Neural progenitor cell (in vitro differentiated cells): ENCODE measurements at regions not wholly inside any gene's neighbourhood (a gene's known extent, or its start where the extent isn't known, plus 50 kb on each side); places are given as distances from the start of the nearest gene placed in this dataset.

Source experiments
- DNase-seq: peaks from one replicate; pipeline ENCODE4 v3.0.0-alpha.2; 2016; ENCODE audit warnings: low spot score
- H2AFZ ChIP-seq: fragments of 200-600 bp; sonication (generic); replicated peaks from 2 replicates; pipeline ENCODE4 v1.6.1; 2016; ENCODE audit warnings: antibody characterized with exemption
- H3F3A ChIP-seq: fragments of 200-600 bp; sonication (generic); 2 replicates; pipeline ENCODE4 v1.6.1; 2016; ENCODE audit warnings: antibody characterized with exemption, low read depth
- H3K27ac ChIP-seq: fragments of 200-600 bp; sonication (generic); 2 replicates; pipeline ENCODE4 v1.5.1; 2016; ENCODE audit warnings: mild to moderate bottlenecking
- H3K27me3 ChIP-seq: fragments of 200-600 bp; sonication (generic); 2 replicates; pipeline ENCODE4 v1.6.1; 2016; ENCODE audit warnings: mild to moderate bottlenecking, moderate library complexity
- H3K36me3 ChIP-seq: fragments of 200-600 bp; sonication (generic); 2 replicates; pipeline ENCODE4 v1.5.1; 2016
- H3K4me1 ChIP-seq: fragments of 200-600 bp; sonication (generic); 2 replicates; pipeline ENCODE4 v1.6.1; 2016; ENCODE audit warnings: mixed run types
- H3K4me2 ChIP-seq: fragments of 200-600 bp; sonication (generic); 2 replicates; pipeline ENCODE4 v1.6.1; 2016
- H3K4me3 ChIP-seq: fragments of 200-600 bp; sonication (generic); 2 replicates; pipeline ENCODE4 v1.5.1; 2016
- H3K79me2 ChIP-seq: fragments of 200-600 bp; sonication (generic); 2 replicates; pipeline ENCODE4 v1.6.1; 2016; ENCODE audit warnings: low read depth
- H3K9ac ChIP-seq: fragments of 200-600 bp; sonication (generic); 2 replicates; pipeline ENCODE4 v1.6.1; 2016
- H3K9me3 ChIP-seq: fragments of 200-600 bp; sonication (generic); 2 replicates; pipeline ENCODE4 v1.5.1; 2016; ENCODE audit warnings: low read depth
- H4K20me1 ChIP-seq: fragments of 200-600 bp; sonication (generic); 2 replicates; pipeline ENCODE4 v1.6.1; 2016; ENCODE audit warnings: low read depth
- H3K27ac Mint-ChIP-seq: 3 replicates; pipeline ENCODE4 v1.8.0; 2021; ENCODE audit warnings: mixed read lengths
- H3K27me3 Mint-ChIP-seq: 2 replicates; pipeline ENCODE4 v1.8.0; 2022; ENCODE audit warnings: low read depth, mild to moderate bottlenecking, inconsistent platforms, moderate library complexity, mixed read lengths; ENCODE audit not compliant: insufficient read depth
- H3K36me3 Mint-ChIP-seq: 3 replicates; pipeline ENCODE4 v1.8.0; 2021; ENCODE audit warnings: mixed read lengths
- H3K4me1 Mint-ChIP-seq: 3 replicates; pipeline ENCODE4 v1.8.0; 2021; ENCODE audit warnings: mixed read lengths
- H3K4me3 Mint-ChIP-seq: 3 replicates; pipeline ENCODE4 v1.8.0; 2021; ENCODE audit warnings: mild to moderate bottlenecking, moderate library complexity, mixed read lengths
- H3K9me3 Mint-ChIP-seq: 3 replicates; pipeline ENCODE4 v1.8.0; 2020; ENCODE audit warnings: mixed read lengths
- EZH2 ChIP-seq: fragments of 200-600 bp; sonication (generic); IDR thresholded peaks from 2 replicates; pipeline ENCODE4 v1.6.1; 2017; ENCODE audit warnings: antibody characterized with exemption, mild to moderate bottlenecking, moderate library complexity
- EZH2phosphoT487 ChIP-seq: fragments of 200-600 bp; sonication (generic); IDR thresholded peaks from 2 replicates; pipeline ENCODE4 v1.6.1; 2017; ENCODE audit warnings: antibody characterized with exemption
- TF ChIP-seq, protein P1 (sequence below): fragments of 200-600 bp; sonication (generic); IDR thresholded peaks from 2 replicates; pipeline ENCODE4 v1.5.1; 2017; ENCODE audit warnings: antibody characterized with exemption, mild to moderate bottlenecking

GRCh38 chr9:36470643-36471290 lies 70.7 kb upstream of the RNF38 start:
- H3F3A ChIP-seq: peaks cover 4% of the 10 kb centered on the region
- Mint-ChIP-seq H3K27me3 (no peaks in the 10 kb centered on the region), H3K4me1 (peaks cover 2% of the 10 kb centered on the region), H3K36me3 (peaks cover 9% of the 10 kb centered on the region), H3K9me3 (no peaks in the 10 kb centered on the region), H3K4me3 (no peak overlapping the region), H3K27ac (no peak overlapping the region)
- no peak for DNase-seq
- peaks cover 50% of the 10 kb centered on the region for H4K20me1 ChIP-seq
- no peaks in the 10 kb centered on the region for H3K36me3 ChIP-seq
- no peaks in the 10 kb centered on the region for H3K27me3 ChIP-seq
- no peaks in the 10 kb centered on the region for H3K4me1 ChIP-seq
- H3K9me3 ChIP-seq: no peaks in the 10 kb centered on the region
- no peak overlapping the region for H3K9ac ChIP-seq
- no peaks in the 10 kb centered on the region for H3K79me2 ChIP-seq
- no peak overlapping the region for H3K27ac ChIP-seq
- H2AFZ ChIP-seq: no peak overlapping the region
- no peak overlapping the region for H3K4me3 ChIP-seq
- no peak for TF ChIP-seq EZH2phosphoT487
- TF ChIP-seq EZH2: no peak
- TF ChIP-seq, protein P1, sequence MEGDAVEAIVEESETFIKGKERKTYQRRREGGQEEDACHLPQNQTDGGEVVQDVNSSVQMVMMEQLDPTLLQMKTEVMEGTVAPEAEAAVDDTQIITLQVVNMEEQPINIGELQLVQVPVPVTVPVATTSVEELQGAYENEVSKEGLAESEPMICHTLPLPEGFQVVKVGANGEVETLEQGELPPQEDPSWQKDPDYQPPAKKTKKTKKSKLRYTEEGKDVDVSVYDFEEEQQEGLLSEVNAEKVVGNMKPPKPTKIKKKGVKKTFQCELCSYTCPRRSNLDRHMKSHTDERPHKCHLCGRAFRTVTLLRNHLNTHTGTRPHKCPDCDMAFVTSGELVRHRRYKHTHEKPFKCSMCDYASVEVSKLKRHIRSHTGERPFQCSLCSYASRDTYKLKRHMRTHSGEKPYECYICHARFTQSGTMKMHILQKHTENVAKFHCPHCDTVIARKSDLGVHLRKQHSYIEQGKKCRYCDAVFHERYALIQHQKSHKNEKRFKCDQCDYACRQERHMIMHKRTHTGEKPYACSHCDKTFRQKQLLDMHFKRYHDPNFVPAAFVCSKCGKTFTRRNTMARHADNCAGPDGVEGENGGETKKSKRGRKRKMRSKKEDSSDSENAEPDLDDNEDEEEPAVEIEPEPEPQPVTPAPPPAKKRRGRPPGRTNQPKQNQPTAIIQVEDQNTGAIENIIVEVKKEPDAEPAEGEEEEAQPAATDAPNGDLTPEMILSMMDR: no peak
- H3K4me2 ChIP-seq: no peak overlapping the region

- Histone ChIP-seq H3K4me1 (peaks cover 6% of the 10 kb centered on the region), H3K27ac (no peak overlapping the region), H3K9me3 (no peaks in the 10 kb centered on the region), H3K79me2 (no peaks in the 10 kb centered on the region), H3K36me3 (no peaks in the 10 kb centered on the region), H2AFZ (no peak overlapping the region), H3K27me3 (no peaks in the 10 kb centered on the region), H3K4me2 (no peak overlapping the region), H3F3A (peaks cover 5% of the 10 kb centered on the region), H4K20me1 (peaks cover 48% of the 10 kb centered on the region), H3K4me3 (no peak overlapping the region), H3K9ac (no peak overlapping the region)
- Mint-ChIP-seq H3K27me3 (no peaks in the 10 kb centered on the region), H3K36me3 (peaks cover 21% of the 10 kb centered on the region), H3K27ac (no peak overlapping the region), H3K4me3 (no peak overlapping the region), H3K9me3 (no peaks in the 10 kb centered on the region), H3K4me1 (peaks cover 13% of the 10 kb centered on the region)
- TF ChIP-seq, protein P1: no peak
- TF ChIP-seq EZH2phosphoT487 (no peak), EZH2 (no peak)
- no peak for DNase-seq
Measured at GRCh38 chr9:36463467-36463866, 63.4 kb upstream of the RNF38 start.

GRCh38 chr9:36462245-36462644 lies 62.2 kb upstream of the RNF38 start:
- Histone ChIP-seq H3K9me3 (no peaks in the 10 kb centered on the region), H3K27ac (no peak overlapping the region), H3K27me3 (no peaks in the 10 kb centered on the region), H3K79me2 (no peaks in the 10 kb centered on the region), H3F3A (peaks cover 5% of the 10 kb centered on the region), H3K4me2 (no peak overlapping the region), H3K9ac (no peak overlapping the region), H3K4me3 (no peak overlapping the region), H2AFZ (no peak overlapping the region), H3K4me1 (peaks cover 17% of the 10 kb centered on the region), H4K20me1 (peaks cover 50% of the 10 kb centered on the region), H3K36me3 (no peaks in the 10 kb centered on the region)
- peaks cover 13% of the 10 kb centered on the region for H3K4me1 Mint-ChIP-seq
- TF ChIP-seq EZH2phosphoT487 (no peak), EZH2 (no peak)
- TF ChIP-seq, protein P1: no peak
- peaks cover 25% of the 10 kb centered on the region for H3K36me3 Mint-ChIP-seq
- no peak overlapping the region for H3K4me3 Mint-ChIP-seq
- H3K9me3 Mint-ChIP-seq: no peaks in the 10 kb centered on the region
- no peaks in the 10 kb centered on the region for H3K27me3 Mint-ChIP-seq
- no peak overlapping the region for H3K27ac Mint-ChIP-seq
- DNase-seq: no peak
